GM12878 (cell line): ENCODE measurements at regions not wholly inside any gene's neighbourhood (a gene's known extent, or its start where the extent isn't known, plus 50 kb on each side); places are given as distances from the start of the nearest gene placed in this dataset.

Experiments
- ATAC-seq: fragments of 200-7000 bp; cut with Tn5 transposase; 3 replicates; pipeline ENCODE4 v1.9.1; 2020; ENCODE audit warnings: mild to moderate bottlenecking, moderate library complexity
- BruUV-seq: library from RNA; stranded (reverse); fragments of 400-500 nt; replicated peaks from 2 replicates; lab custom pipeline; 2021; lab: Mats Ljungman, UMichigan
- CTCF ChIA-PET: fragments of 300-600 bp; sonication (Branson Sonifier 250); formaldehyde crosslinking; extraction: SDS; loops from one replicate; lab custom pipeline; 2021; ENCODE audit warnings: inconsistent platforms; lab: Yijun Ruan, JAX
- POLR2A ChIA-PET: fragments of 350-600 bp; formaldehyde crosslinking; extraction: SDS; loops from one replicate; lab custom pipeline; 2021; ENCODE audit warnings: inconsistent platforms; lab: Charles Lee
- RAD21 ChIA-PET: fragments of 300-600 bp; sonication (Branson Sonifier 250); formaldehyde crosslinking; loops from one replicate; lab custom pipeline; 2023; ENCODE audit warnings: antibody characterized with exemption; ENCODE audit not compliant: unreplicated experiment; lab: Charles Lee
- SMC1A ChIA-PET: fragments of 300-600 bp; sonication (Branson Sonifier 250); formaldehyde crosslinking; loops from one replicate; lab custom pipeline; 2023; ENCODE audit not compliant: unreplicated experiment, uncharacterized antibody; lab: Charles Lee
- DNase-seq: peaks from one replicate; pipeline ENCODE4 v3.0.0-alpha.2; 2011; ENCODE audit warnings: low read depth, low spot score
- FAIRE-seq: peaks from 3 replicates; lab custom pipeline; 2011; peaks lifted over from hg19 to GRCh38; lab: Jason Lieb, UNC
- H2AFZ ChIP-seq: 2 replicates; pipeline ENCODE4 v1.6.0; 2011; ENCODE audit warnings: low read depth, low read length, control low read depth; ENCODE audit not compliant: control insufficient read depth
- H3K27ac ChIP-seq: 2 replicates; pipeline ENCODE4 v1.5.1; 2011; ENCODE audit warnings: control low read depth; ENCODE audit not compliant: control insufficient read depth, insufficient read depth
- H3K27me3 ChIP-seq, 2 experiments: replicated peaks in 1 of 2; 2 replicates each; pipeline versions ENCODE4 v1.6.0 to v1.6.1; 2011; ENCODE audit warnings: low read length in 1 of 2; ENCODE audit not compliant: control insufficient read depth in 2 of 2, insufficient read depth in 2 of 2
- H3K36me3 ChIP-seq, 2 experiments: 2 replicates each; pipeline ENCODE4 v1.5.1; 2011; ENCODE audit warnings: low read length in 1 of 2; ENCODE audit not compliant: control insufficient read depth in 2 of 2, insufficient read depth in 2 of 2
- H3K4me1 ChIP-seq: 2 replicates; pipeline ENCODE4 v1.6.1; 2011; ENCODE audit warnings: mild to moderate bottlenecking, low read length, moderate library complexity, mixed read lengths; ENCODE audit not compliant: control insufficient read depth, insufficient read depth
- H3K4me2 ChIP-seq: 2 replicates; pipeline ENCODE4 v1.6.0; 2011; ENCODE audit warnings: control low read depth; ENCODE audit not compliant: control insufficient read depth, insufficient read depth
- H3K4me3 ChIP-seq: fragments of 200-600 bp; sonication (generic); 2 replicates; pipeline ENCODE4 v1.5.1; 2016
- H3K79me2 ChIP-seq: 2 replicates; pipeline ENCODE4 v1.6.0; 2011; ENCODE audit warnings: low read length; ENCODE audit not compliant: control insufficient read depth, insufficient read depth
- H3K9ac ChIP-seq: 2 replicates; pipeline ENCODE4 v1.8.0; 2011; ENCODE audit warnings: low read length, control low read depth, mixed read lengths; ENCODE audit not compliant: control insufficient read depth, insufficient read depth
- H3K9me3 ChIP-seq: replicated peaks from 3 replicates; pipeline ENCODE4 v1.5.1; 2011; ENCODE audit warnings: mild to moderate bottlenecking, low read length; ENCODE audit not compliant: control insufficient read depth, insufficient read depth
- H4K20me1 ChIP-seq: 2 replicates; pipeline ENCODE4 v1.6.0; 2011; ENCODE audit not compliant: control insufficient read depth, insufficient read depth
- GABPA ChIP-seq: IDR thresholded peaks from 2 replicates; pipeline ENCODE4 v1.6.1; 2014; ENCODE audit warnings: antibody characterized with exemption, low read depth, mild to moderate bottlenecking, inconsistent platforms
- JUNB ChIP-seq: IDR thresholded peaks from 2 replicates; pipeline ENCODE4 v1.6.1; 2016; ENCODE audit warnings: antibody characterized with exemption, mild to moderate bottlenecking
- PAX8 ChIP-seq: fragments of 450-650 bp; IDR thresholded peaks from 2 replicates; pipeline ENCODE4 v1.6.1; 2017; ENCODE audit warnings: mild to moderate bottlenecking, moderate library complexity
- SREBF1 ChIP-seq: IDR thresholded peaks from 2 replicates; pipeline ENCODE4 v1.6.1; 2012; ENCODE audit warnings: mild to moderate bottlenecking, low read length
- WGBS: methylation state at CpG from one replicate; pipeline ENCODE4 v1.1.6; 2016; ENCODE audit warnings: low lambda C conversion rate; ENCODE audit not compliant: insufficient replicate concordance, insufficient coverage; ENCODE audit errors: missing lambda C conversion rate; 5-methylcytosine and 5-hydroxymethylcytosine counted together
- in situ Hi-C: fragments of 300-500 bp; cut with MboI; formaldehyde crosslinking; loops from 9 replicates; pipeline ENCODE4 v1.14.3; 2018; ENCODE audit warnings: mixed read lengths
- intact Hi-C: fragments of 100-400 bp; cut with micrococcal nuclease; formaldehyde crosslinking; loops from one replicate; pipeline ENCODE4 v1.14.2; 2022; ENCODE audit not compliant: unreplicated experiment
- TF ChIP-seq, protein P1 (sequence below): IDR thresholded peaks from 2 replicates; pipeline ENCODE4 v1.6.1; 2012; ENCODE audit warnings: low read depth, low read length, improper control_type of control experiment

- no peak overlapping the region for H3K4me2 ChIP-seq
- H4K20me1 ChIP-seq = no peaks in the 10 kb centered on the region
- in situ Hi-C loops (no loop called here), intact Hi-C loops (no loop called here)
- H3K79me2 ChIP-seq = no peaks in the 10 kb centered on the region
- no peak overlapping the region for H3K4me3 ChIP-seq
- ChIA-PET SMC1A (interaction anchor here (0.6 to 11.1 kb wide), 4 partner anchors 11 to 589 kb away, joined by 3 to 95 read pairs (median 4); no protein-coding TSS in a partner anchor), RAD21 (interaction anchor here (0.9 kb wide), 1 partner anchor 15 kb away, joined by 3 read pairs; no protein-coding TSS in a partner anchor), POLR2A (interaction anchor here (0.6 to 1.3 kb wide), 3 partner anchors 11 to 171 kb away, joined by 3 to 6 read pairs (median 4); no protein-coding TSS in a partner anchor), CTCF (interaction anchor here (1.3 kb wide), 1 partner anchor 11 kb away, joined by 5 read pairs; no protein-coding TSS in a partner anchor)
- WGBS = 45% methylated on average over 12 of the region's 12 CpGs
- H3K9ac ChIP-seq = no peak overlapping the region
- no peaks in the 10 kb centered on the region for H3K27me3 ChIP-seq
- H3K27ac ChIP-seq = no peak overlapping the region
- H3K9me3 ChIP-seq = no peaks in the 10 kb centered on the region; the same call in 2 of the 3 replicates
- FAIRE-seq = no peak
- no peak for ATAC-seq
- no TSS peak for BruUV-seq
- TF ChIP-seq PAX8 = no peak
- no peak for TF ChIP-seq SREBF1
- no peak for TF ChIP-seq JUNB
- no peak for TF ChIP-seq GABPA
- TF ChIP-seq, protein P1, sequence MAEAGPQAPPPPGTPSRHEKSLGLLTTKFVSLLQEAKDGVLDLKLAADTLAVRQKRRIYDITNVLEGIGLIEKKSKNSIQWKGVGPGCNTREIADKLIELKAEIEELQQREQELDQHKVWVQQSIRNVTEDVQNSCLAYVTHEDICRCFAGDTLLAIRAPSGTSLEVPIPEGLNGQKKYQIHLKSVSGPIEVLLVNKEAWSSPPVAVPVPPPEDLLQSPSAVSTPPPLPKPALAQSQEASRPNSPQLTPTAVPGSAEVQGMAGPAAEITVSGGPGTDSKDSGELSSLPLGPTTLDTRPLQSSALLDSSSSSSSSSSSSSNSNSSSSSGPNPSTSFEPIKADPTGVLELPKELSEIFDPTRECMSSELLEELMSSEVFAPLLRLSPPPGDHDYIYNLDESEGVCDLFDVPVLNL = no peak
- no peaks in the 10 kb centered on the region for H3K4me1 ChIP-seq
- no peak for DNase-seq
- no peaks in the 10 kb centered on the region for H3K36me3 ChIP-seq
- no peak overlapping the region for H2AFZ ChIP-seq
These were observed 456.2 kb upstream of the NRP1 start for GRCh38 chr10:33790521-33791271.
